HEK293 (cell line): ENCODE measurements at regions not wholly inside any gene's neighbourhood (a gene's known extent, or its start where the extent isn't known, plus 50 kb on each side); places are given as distances from the start of the nearest gene placed in this dataset.
A peak's percentile ranks its signal among the peaks of the same experiment; 100 is the strongest.

Source experiments
- CTCF ChIA-PET: fragments of 350-600 bp; formaldehyde crosslinking; extraction: SDS; loops from one replicate; lab custom pipeline; 2021; ENCODE audit warnings: antibody characterized with exemption; lab: Yijun Ruan, JAX
- POLR2A ChIA-PET: fragments of 300-600 bp; formaldehyde crosslinking; extraction: SDS; loops from one replicate; lab custom pipeline; 2020; ENCODE audit warnings: antibody characterized with exemption, inconsistent platforms; lab: Yijun Ruan, JAX
- H3K27ac ChIP-seq: fragments of 200-500 bp; sonication (Bioruptor generic); 2 replicates; pipeline ENCODE4 v1.5.1; 2014; ENCODE audit warnings: low read depth, low read length, control low read depth, inconsistent platforms; ENCODE audit errors: extremely low read depth
- H3K36me3 ChIP-seq, 2 experiments: fragments of 200-500 bp in 1 of 2; sonication (Bioruptor generic) in 1 of 2; 1 replicate in 1 of 2; 2 replicates in 1 of 2; pipeline ENCODE4 v1.5.1; 2014 to 2017; ENCODE audit warnings: inconsistent platforms in 2 of 2, low read length in 2 of 2; ENCODE audit not compliant: control insufficient read depth in 2 of 2, insufficient read depth in 1 of 2
- H3K4me1 ChIP-seq: fragments of 200-500 bp; sonication (Bioruptor generic); 2 replicates; pipeline ENCODE4 v1.5.1; 2014; ENCODE audit warnings: mild to moderate bottlenecking, low read length, inconsistent platforms; ENCODE audit not compliant: control insufficient read depth, insufficient read depth
- H3K4me3 ChIP-seq: 2 replicates; pipeline ENCODE4 v1.5.1; 2011; ENCODE audit warnings: low read depth, mild to moderate bottlenecking, control low read depth, low read length, moderate library complexity
- H3K9me3 ChIP-seq: fragments of 200-500 bp; sonication (Bioruptor generic); 2 replicates; pipeline ENCODE4 v1.5.1; 2014; ENCODE audit warnings: low read depth, low read length, inconsistent platforms; ENCODE audit not compliant: control insufficient read depth, insufficient read depth
- GLI2 ChIP-seq: fragments of 450-650 bp; formaldehyde crosslinking; IDR thresholded peaks from 2 replicates; pipeline ENCODE4; 2017; ENCODE audit warnings: missing biosample characterization, missing genetic modification characterization, low read depth, borderline replicate concordance
- MZF1 ChIP-seq: fragments of 450-650 bp; formaldehyde crosslinking; IDR thresholded peaks from 2 replicates; pipeline ENCODE4 v1.5.1; 2017; ENCODE audit warnings: missing biosample characterization, missing genetic modification characterization, borderline replicate concordance
- PBX3 ChIP-seq: sonication (generic); formaldehyde crosslinking; IDR thresholded peaks from 2 replicates; pipeline ENCODE4 v1.8.1; 2022; ENCODE audit warnings: mild to moderate bottlenecking, moderate library complexity, missing genetic modification reagents
- REPIN1 ChIP-seq: fragments of 450-650 bp; formaldehyde crosslinking; IDR thresholded peaks from 2 replicates; pipeline ENCODE4 v1.5.1; 2017; ENCODE audit warnings: missing biosample characterization, missing genetic modification characterization, low read depth
- SETDB1 ChIP-seq: IDR thresholded peaks from one replicate; pipeline ENCODE4 v1.6.1; 2017; ENCODE audit warnings: mild to moderate bottlenecking, low read length, moderate library complexity, mixed read lengths; ENCODE audit not compliant: insufficient read length
- SP3 ChIP-seq: fragments of 450-650 bp; formaldehyde crosslinking; IDR thresholded peaks from 2 replicates; pipeline ENCODE4 v1.5.1; 2016; ENCODE audit warnings: missing biosample characterization, missing genetic modification characterization
- YY1 ChIP-seq: fragments of 450-650 bp; formaldehyde crosslinking; IDR thresholded peaks from 2 replicates; pipeline ENCODE4 v1.5.1; 2018; ENCODE audit warnings: missing biosample characterization, missing genetic modification characterization
- ZNF112 ChIP-seq: fragments of 450-650 bp; formaldehyde crosslinking; IDR thresholded peaks from 2 replicates; pipeline ENCODE4 v1.5.0; 2017; ENCODE audit warnings: missing biosample characterization, missing genetic modification characterization
- ZNF140 ChIP-seq: fragments of 450-650 bp; formaldehyde crosslinking; IDR thresholded peaks from 2 replicates; pipeline ENCODE4 v1.5.1; 2016; ENCODE audit warnings: missing biosample characterization, missing genetic modification characterization
- ZNF184 ChIP-seq: fragments of 450-650 bp; IDR thresholded peaks from 2 replicates; pipeline ENCODE4 v1.5.1; 2018; ENCODE audit warnings: missing biosample characterization, mild to moderate bottlenecking, missing genetic modification characterization
- ZNF248 ChIP-seq: fragments of 450-650 bp; formaldehyde crosslinking; IDR thresholded peaks from 2 replicates; pipeline ENCODE4 v1.5.1; 2017; ENCODE audit warnings: missing biosample characterization, missing genetic modification characterization
- ZNF341 ChIP-seq: fragments of 450-650 bp; formaldehyde crosslinking; IDR thresholded peaks from 2 replicates; pipeline ENCODE4; 2016; ENCODE audit warnings: low read depth, missing biosample characterization, missing genetic modification characterization
- ZNF426 ChIP-seq: fragments of 450-650 bp; formaldehyde crosslinking; IDR thresholded peaks from 2 replicates; pipeline ENCODE4 v1.5.1; 2017; ENCODE audit warnings: missing biosample characterization, missing genetic modification characterization, mild to moderate bottlenecking, inconsistent platforms, moderate library complexity
- ZNF473 ChIP-seq: fragments of 450-650 bp; formaldehyde crosslinking; IDR thresholded peaks from 2 replicates; pipeline ENCODE4 v1.5.1; 2017; ENCODE audit warnings: missing biosample characterization, missing genetic modification characterization
- ZNF544 ChIP-seq: fragments of 450-650 bp; formaldehyde crosslinking; IDR thresholded peaks from 2 replicates; pipeline ENCODE4 v1.5.0; 2017; ENCODE audit warnings: missing biosample characterization, missing genetic modification characterization
- ZNF548 ChIP-seq: fragments of 450-650 bp; formaldehyde crosslinking; IDR thresholded peaks from 2 replicates; pipeline ENCODE4 v1.5.1; 2016; ENCODE audit warnings: missing biosample characterization, missing genetic modification characterization
- ZNF654 ChIP-seq: fragments of 450-650 bp; formaldehyde crosslinking; IDR thresholded peaks from 2 replicates; pipeline ENCODE4 v1.5.1; 2016; ENCODE audit warnings: low read depth, missing biosample characterization, missing genetic modification characterization
- ZNF670 ChIP-seq: fragments of 450-650 bp; formaldehyde crosslinking; IDR thresholded peaks from 2 replicates; pipeline ENCODE4 v1.5.1; 2016; ENCODE audit warnings: missing biosample characterization, missing genetic modification characterization, low read depth
- ZNF692 ChIP-seq: fragments of 450-650 bp; formaldehyde crosslinking; IDR thresholded peaks from 2 replicates; pipeline ENCODE4 v1.5.1; 2016; ENCODE audit warnings: missing biosample characterization, missing genetic modification characterization
- ZNF701 ChIP-seq: fragments of 450-650 bp; formaldehyde crosslinking; IDR thresholded peaks from 2 replicates; pipeline ENCODE4 v1.5.1; 2016; ENCODE audit warnings: missing biosample characterization, missing genetic modification characterization
- ZNF792 ChIP-seq: fragments of 450-650 bp; formaldehyde crosslinking; IDR thresholded peaks from 2 replicates; pipeline ENCODE4 v1.5.1; 2016; ENCODE audit warnings: missing biosample characterization, missing genetic modification characterization
- ZSCAN5A ChIP-seq: fragments of 450-650 bp; formaldehyde crosslinking; IDR thresholded peaks from 2 replicates; pipeline ENCODE4 v1.5.1; 2016; ENCODE audit warnings: missing biosample characterization, missing genetic modification characterization

- Histone ChIP-seq H3K9me3 (no peaks in the 10 kb centered on the region; the same call in 1 of the 2 replicates), H3K4me1 (no peaks in the 10 kb centered on the region), H3K36me3 (no peaks in the 10 kb centered on the region), H3K4me3 (no peak overlapping the region), H3K27ac (no peak overlapping the region)
- ChIA-PET POLR2A (no interaction called here), CTCF (no interaction called here)
- peak; percentile 29 for TF ChIP-seq SETDB1
- no peak for TF ChIP-seq PBX3 (CRISPR knock-in tag)
Observed at GRCh38 chr5:175109058-175109755, 334.8 kb downstream of the DRD1 start.

GRCh38 chr5:175107865-175108264 is 336.1 kb downstream of the DRD1 start:
- H3K4me3 ChIP-seq, result no peak overlapping the region
- H3K36me3 ChIP-seq, result no peaks in the 10 kb centered on the region
- H3K9me3 ChIP-seq, result no peaks in the 10 kb centered on the region; the same call in 1 of the 2 replicates
- no peaks in the 10 kb centered on the region for H3K4me1 ChIP-seq
- TF ChIP-seq ZNF184 (tag by site-specific recombination) (no peak), ZNF701 (tag by site-specific recombination) (no peak), ZNF692 (tag by site-specific recombination) (no peak)
- ChIA-PET CTCF (no interaction called here), POLR2A (no interaction called here)
- no peak overlapping the region for H3K27ac ChIP-seq

GRCh38 chr5:175107028-175107588 is 336.9 kb downstream of the DRD1 start:
- Histone ChIP-seq H3K4me1 (no peaks in the 10 kb centered on the region), H3K4me3 (no peak overlapping the region), H3K9me3 (no peaks in the 10 kb centered on the region; the same call in 1 of the 2 replicates), H3K27ac (no peak overlapping the region), H3K36me3 (no peaks in the 10 kb centered on the region)
- POLR2A ChIA-PET, result no interaction called here
- no peak for TF ChIP-seq ZNF548 (tag by site-specific recombination)
- TF ChIP-seq ZNF426 (tag by site-specific recombination), result no peak
- TF ChIP-seq ZNF654 (tag by site-specific recombination), result no peak
- TF ChIP-seq ZNF473 (tag by site-specific recombination), result no peak
- no peak for TF ChIP-seq MZF1 (tag by site-specific recombination)
- TF ChIP-seq ZNF792 (tag by site-specific recombination), result no peak
- TF ChIP-seq ZNF112 (tag by site-specific recombination), result no peak
- TF ChIP-seq ZNF544, result no peak
- TF ChIP-seq REPIN1, result no peak
- no peak for TF ChIP-seq ZNF140
- no peak for TF ChIP-seq ZNF670 (tag by site-specific recombination)
- TF ChIP-seq GLI2, result no peak
- TF ChIP-seq YY1, result no peak
- TF ChIP-seq ZNF341, result no peak
- no peak for TF ChIP-seq ZNF248 (tag by site-specific recombination)
- TF ChIP-seq ZSCAN5A, result no peak
- TF ChIP-seq SP3, result no peak
- CTCF ChIA-PET, result no interaction called here
